HG02759 (cell line): ENCODE measurements at regions not wholly inside any gene's neighbourhood (a gene's known extent, or its start where the extent isn't known, plus 50 kb on each side); places are given as distances from the start of the nearest gene placed in this dataset.

ENCODE experiments used
- ATAC-seq: cut with Tn5 transposase; IDR thresholded peaks from one replicate; pipeline ENCODE4 v1.9.1; 2021; ENCODE audit warnings: mild to moderate bottlenecking, moderate library complexity; ENCODE audit not compliant: unreplicated experiment

DNA sequence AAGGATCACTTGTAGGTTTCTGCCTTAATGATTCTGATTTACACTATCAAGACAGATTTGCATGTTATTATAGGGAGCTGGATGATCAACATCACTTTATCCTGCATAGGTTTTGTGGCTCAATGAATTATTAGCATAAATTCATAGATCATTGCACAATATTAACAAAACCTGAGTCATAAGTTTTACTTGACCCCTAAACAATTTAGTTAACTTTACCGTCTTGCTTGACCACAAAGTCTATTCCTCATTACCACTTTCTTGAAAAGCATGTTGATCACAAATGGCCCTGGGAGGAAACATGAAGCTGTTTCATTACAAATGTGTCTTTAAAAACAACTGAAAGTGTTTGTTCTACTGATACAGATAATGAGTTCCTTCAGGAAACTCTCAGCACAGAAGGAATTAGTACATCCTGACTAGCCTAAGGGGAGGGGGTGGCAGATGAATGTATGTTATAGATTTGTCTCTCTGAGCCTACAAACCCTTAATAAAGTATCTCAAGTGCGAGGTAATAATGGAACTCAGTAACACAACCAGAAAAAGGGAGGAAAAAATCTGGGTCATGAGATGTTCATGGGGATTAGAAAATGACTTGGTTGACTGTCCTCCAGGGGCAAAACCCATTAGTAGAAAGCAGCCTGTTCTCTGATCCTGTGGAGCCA is 303.4 kb downstream of the PIK3C3 start:
- ATAC-seq: no peak

DNA sequence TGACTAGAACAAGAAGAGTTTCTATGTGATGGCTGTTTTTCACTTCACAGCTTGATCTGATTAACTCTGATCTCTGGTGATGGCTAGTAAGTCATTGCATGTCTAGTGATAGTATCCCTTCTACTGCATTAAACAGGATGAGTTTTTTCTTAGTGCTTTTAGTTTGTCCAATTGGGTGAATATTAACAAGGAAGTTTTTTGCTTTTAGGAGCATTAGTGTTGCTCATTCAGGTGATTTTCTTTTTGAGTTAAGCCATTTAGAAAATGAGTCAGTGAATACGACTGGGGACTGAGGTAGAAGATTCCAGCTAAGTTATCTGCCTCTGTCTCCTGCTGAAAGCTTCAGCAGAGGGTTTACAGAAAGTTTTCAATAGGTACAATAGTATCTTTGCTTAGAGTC is 306.7 kb downstream of the PIK3C3 start:
- no peak for ATAC-seq

DNA sequence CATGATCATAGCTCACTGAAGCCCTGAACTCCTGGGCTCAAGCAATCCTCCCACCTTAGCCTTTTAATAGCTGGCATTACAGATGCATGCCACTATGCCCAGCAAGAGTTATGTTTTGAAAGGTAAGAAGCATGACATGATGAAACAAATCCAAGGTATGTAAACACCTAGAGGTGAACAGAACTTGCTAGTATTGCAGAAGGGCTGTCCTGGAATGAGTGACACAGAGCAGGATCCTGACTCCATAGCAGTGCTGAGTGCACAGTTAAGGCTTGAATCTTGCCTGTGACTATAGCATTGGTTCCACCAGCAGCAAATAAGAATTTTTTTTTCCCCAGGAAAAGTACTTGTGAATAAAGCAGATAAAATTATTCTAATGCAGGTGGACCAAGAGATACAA is 309.5 kb downstream of the PIK3C3 start:
- no peak for ATAC-seq

DNA sequence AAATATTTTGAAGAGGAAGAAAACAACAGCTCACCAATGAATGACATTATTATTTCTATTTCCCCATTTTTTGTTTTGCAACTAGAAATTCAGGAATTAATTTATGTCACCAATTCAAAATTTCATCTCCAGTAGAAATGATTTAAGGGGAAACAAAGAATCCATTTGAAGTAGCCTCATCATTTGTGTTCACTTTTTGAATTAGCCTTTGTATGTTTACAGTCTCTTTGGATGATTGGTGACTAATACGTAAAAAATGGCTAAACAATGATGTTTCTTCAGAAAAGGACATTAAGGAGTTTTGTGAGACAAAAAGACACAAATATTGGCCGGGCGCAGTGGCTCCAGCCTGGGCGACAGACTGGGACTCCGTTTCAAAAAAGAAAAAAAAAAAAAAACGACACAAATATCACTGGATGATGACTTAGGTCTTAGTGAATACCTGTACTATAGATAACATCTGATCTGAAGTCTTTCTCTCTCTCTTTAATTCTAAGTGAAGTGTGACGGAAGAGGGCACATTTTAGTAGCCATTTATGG is 313.2 kb downstream of the PIK3C3 start:
- ATAC-seq: no peak

DNA sequence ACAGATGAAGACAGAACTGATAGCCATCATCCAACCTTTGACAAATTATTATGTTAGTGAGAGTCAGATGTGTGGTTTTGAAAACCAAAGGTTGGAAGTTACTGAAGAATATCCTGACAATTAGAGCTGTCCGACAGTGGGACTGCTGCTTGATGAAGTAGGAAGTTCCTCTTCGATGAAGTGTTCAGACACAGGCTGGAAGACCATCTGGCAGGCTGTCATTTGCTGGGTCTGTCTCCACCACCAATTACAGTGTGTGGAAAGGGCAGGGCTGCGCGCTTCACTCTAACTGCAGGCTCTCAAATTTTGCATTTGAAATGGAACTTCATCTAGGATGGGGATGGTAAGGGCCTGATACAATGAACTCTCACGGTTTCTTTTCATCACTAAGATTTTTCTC is 313.8 kb downstream of the PIK3C3 start:
- no peak for ATAC-seq

DNA sequence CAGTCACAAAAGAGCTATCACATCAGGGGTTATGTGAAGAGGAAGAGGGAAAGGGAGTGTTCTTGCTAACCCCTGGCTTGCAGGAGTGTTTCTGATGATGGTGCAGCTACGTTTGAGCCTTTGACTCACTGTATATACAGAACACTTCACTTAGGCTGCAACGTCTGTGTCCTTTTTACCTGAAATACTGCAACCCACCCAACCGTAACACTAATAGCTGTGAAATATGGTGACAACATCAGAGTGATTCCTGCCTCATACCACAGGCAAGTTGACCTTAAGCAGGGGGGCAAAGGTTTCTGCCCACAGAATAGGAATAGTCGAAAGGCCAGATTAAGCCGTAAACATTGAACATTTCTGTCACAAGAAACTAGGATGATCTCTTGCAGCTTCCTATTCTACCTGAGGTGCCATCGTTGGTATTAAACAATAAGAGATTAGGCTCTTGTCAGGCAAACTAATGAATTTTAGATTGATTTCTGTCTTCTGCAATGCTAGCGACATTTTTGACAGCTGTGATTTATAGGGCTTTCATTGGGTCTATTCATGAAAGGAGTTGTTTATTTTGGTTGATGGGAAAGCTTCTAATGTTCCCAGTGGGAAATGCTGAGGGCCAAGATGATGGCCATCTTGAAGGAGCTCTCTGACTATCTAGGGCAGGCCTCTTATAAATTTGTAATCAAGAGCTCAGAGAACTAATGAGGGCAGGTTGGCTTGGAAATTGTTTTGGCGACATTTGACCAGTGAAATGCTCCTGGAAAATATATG is 316.8 kb downstream of the PIK3C3 start:
- ATAC-seq: no peak

DNA sequence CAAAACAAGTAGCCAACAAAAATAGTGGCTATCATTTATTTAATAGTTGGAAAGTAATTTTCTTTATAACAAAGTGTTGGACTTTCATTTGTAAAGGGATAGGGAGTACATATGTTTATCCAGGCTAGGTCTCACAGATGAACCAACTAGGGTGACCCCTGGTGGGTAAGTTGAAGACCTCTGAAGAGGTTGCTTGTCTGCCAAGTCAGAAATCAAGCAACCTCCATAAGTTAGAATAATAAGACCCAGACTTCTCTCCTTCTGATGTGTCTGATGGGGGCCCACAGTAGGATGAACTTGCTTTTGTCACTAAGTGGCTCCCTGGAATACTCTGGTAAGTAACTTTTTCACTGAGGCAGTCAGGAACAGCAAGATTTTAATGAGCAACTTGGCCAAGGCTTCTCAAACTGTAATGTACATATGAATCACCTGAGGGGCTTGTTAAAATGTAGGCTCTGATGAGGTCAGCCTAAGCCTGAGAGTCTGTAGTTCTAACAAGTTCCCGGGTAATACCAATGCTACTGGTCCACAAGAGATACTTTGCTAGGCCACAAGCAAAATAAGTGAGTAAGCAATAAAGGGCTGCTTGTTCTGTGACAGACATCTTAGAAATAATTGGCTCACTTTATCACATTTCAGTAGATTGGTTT is 319.6 kb downstream of the PIK3C3 start:
- peak; percentile 78 for ATAC-seq

DNA sequence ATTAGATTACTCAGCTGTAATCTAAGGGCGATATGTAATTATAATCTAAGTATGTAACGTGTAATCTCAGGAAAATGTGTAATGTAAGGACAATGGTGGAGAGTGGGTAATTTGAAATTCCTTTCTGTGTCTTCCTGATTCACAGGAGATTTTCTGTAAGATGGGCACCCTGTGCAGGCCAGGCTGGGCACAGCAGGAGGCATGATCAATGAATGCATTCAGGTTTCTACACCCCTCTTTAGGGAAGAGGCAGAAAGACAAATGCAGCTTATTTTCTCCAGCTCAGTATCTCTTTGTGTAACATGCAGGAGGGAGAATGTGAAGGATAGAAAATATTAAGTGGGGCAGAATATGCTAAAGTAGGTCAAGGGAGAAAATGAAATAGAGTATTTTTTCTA is 320.1 kb downstream of the PIK3C3 start:
- no peak for ATAC-seq

DNA sequence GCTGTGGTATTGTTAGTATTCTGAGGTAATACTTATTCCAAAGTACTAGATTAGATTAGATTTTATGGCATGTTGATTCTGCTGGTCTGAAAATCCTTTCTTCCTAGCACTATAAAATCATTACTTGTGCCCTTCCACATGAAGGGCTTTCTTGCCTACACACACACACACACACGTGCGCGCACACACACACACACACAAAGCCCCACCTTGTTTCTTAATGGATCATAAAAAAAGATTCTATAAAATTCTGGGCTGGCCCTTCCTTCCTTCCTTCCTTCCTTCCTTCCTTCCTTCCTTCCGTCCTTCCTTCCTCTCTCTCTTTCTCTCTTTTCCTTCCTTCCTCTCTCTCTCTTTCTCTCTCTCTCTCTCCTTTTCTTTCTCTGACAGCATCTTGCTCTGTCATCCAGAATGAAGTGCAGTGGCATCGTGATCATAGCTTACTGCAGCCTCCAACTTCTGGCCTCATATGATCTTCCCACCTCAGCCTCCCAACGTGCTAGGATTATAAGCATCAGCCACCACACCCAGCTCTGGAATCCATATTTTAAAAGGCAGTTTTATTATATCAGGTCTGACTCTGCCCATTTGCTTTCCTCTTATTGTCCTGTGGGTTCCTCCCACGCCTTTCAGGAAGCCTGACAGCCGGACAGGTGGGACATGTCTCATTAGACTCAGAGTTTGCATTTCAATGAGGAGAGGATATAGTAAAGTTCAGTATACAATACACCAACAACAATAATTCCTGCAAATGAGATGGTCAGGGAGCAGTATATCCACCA is 321.1 kb downstream of the PIK3C3 start:
- no peak for ATAC-seq

DNA sequence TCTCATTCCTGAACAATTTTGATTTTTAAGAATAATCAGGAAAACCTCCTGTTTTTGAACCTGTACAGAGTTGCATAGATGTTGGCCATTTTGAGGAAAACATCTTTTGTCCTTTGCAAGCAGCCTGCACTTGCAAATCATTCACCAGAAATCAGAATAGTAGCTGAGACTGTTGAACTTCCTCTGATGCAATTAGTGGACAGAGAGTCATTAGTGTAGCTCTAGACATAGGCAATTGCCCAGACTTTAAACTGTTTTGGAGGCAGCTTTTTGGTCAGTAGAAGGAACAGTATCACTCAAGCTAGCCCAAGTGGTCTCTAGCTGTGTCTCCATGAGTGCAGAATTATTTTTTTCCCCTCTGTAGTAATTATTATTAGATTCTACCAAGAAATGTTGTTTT is 326.1 kb downstream of the PIK3C3 start:
- ATAC-seq: no peak

DNA sequence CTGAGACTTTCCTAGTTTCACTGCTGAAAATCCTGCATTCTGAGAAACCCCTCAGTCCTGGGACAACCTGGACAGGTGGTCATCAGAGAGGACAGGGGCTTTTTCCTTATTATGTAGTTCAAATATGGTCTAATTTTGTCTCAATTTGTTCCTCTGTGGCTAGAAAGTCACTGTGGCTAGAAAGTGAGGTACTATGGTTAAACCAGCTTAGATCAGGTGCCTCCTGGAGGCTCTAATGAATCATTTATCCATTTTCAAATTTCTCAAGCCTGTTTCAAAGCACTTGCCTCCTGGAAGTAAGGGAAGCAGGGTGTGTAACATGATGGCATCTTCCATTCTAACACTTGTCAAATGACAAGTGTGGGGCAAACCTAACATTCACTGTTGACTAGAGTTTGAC is 326.8 kb downstream of the PIK3C3 start:
- no peak for ATAC-seq

DNA sequence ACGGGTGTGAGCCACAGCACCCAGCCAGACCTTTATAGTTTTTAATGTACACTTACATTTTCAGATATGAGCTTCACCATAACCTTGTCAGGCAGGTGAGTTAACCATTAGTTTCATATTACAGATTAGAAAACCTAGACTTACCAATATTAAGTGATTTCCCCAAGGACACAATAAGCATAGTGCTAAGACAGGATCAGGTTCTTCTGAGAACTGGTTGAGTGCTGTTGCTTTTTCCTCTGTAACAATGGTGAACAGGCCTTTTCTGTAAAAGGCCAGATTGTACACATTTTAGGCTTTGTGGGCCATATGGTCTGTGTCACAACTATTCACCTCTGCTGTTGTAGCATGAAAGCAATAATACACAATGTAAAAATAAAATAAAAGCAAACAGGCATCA is 332.0 kb downstream of the PIK3C3 start:
- ATAC-seq: no peak

DNA sequence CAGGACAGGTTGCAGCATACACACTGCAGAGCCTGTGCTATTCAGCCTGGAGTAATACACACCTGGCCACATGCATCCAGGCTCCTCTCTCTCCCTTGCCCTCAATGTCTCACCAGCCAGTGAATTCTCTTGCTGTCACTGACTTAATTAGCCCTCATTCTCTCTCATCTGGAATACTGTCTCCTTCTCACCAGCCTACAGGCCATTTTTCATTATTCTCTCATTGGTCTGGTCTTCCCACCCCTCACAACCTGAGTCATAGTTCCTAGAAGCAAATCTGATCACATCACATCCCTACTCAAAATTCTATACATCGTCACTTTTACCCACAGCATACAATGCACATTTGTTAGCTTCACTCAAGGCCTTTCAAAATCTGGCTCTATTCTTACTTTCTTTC is 333.1 kb downstream of the PIK3C3 start:
- ATAC-seq: no peak

DNA sequence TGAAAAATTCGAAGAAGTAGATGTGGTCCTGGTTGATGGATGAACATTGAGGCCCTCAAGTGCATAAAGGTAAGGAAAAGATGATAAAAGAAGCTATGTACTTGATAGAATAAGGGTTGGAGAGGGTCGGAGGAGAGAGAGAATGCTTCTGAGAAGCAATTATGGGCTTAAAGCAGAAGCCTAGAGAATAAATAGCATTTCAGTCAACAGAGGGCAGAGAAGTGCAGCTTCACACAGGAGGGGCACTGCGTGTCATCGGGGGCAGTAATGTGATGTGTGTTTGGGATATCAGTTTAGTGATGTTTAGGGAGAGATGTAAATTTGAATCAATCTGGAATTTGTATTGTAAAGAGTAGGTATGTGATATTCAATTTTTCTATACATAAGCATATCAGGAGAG is 334.5 kb downstream of the PIK3C3 start:
- ATAC-seq: no peak

DNA sequence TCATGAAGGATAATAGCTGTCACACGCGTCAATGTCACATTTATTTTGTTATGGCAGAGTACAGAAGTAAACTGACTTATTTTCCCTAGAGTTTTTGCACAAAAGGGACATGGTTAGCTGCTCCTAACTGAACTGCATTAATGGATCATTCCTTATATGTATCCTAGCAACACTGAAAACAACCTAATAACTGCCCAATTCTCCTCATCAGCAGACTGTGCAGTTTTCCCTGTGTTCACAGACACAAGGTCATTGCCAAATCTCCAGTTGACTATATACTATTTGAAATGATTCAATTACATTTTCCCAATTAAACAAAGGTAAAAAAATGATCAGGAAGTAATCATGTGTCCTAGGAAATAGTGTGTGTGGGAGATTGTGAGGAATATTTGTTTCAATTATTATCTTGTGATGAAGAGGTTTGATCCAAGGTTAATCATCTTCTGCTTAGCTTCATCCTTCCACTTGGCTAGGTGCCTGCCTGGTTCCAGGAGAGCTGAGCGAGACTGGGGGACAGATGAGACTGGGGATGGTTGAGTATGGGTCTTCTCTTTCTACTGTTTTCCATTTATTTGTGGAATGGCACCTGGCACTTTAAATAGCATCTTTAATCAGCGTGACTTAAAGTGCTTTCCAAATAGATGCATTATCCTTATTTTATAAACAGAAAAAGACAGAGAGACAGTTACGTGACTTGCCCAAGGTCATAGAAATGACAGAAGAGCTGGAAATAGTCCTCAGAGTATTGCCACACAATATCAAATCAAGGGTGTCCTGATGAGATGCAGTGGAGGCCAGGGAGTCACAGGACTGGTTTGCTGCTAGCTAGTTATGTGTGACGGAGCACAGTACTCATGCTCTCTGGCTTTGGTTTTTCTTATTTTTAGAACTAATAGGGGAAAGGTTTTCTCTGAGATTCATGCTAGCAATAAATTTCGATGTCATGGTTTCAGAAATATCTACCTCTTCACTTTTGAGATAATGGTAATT is 335.6 kb downstream of the PIK3C3 start:
- no peak for ATAC-seq

DNA sequence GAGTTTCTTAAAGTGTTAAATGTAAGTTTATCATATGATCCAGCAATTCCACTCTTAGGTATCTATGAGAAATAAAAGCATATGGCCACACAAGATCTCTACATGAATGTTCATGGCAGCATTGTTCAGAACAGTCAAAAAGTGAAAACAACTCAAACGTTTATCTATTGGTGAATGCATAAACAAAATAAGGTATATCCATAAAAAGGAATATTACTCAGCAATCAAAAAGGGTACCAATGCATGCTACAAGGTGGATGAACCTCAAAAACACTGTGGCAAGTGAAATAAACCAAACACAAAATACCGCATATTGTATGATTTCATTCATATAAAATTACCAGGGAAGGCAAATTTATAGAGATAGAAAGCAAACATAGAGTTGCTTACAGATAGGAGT is 337.6 kb downstream of the PIK3C3 start:
- no peak for ATAC-seq

DNA sequence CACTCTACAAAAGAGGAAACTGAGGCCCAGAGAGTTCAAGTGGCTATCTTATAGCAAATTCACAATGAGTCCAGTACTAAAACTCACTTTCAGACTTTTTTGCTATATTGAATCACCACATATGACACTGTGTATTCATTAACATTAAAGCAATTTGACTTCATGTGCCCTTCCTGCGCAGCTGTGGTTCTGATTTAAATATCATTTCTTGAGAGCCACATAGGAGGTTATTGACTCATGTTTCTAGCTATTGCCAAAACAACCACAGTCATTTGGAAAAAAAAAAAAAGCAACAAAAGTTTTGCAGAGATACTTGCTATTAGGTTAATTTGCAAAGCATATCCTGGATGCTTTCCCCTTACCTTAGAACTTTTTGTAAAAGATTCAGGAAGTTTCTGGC is 341.2 kb downstream of the PIK3C3 start:
- no peak for ATAC-seq

DNA sequence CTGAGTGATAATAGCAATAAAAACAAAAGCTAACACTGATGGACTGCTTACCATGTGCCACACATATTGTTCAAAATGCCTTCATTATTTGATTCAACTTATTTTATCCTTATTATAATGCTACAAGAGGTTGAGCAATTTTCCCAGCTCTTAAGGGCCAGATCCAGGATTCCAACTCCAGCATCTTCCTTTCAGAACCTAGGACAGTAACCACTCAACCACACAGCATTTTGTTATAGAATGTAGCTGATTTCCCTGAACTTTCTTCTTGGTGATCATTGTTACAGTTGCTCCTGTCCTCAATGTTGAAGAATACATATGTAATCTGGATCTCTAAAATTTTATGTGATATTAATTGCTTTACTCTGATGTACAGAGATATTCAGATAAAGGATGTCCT is 341.7 kb downstream of the PIK3C3 start:
- ATAC-seq: no peak

DNA sequence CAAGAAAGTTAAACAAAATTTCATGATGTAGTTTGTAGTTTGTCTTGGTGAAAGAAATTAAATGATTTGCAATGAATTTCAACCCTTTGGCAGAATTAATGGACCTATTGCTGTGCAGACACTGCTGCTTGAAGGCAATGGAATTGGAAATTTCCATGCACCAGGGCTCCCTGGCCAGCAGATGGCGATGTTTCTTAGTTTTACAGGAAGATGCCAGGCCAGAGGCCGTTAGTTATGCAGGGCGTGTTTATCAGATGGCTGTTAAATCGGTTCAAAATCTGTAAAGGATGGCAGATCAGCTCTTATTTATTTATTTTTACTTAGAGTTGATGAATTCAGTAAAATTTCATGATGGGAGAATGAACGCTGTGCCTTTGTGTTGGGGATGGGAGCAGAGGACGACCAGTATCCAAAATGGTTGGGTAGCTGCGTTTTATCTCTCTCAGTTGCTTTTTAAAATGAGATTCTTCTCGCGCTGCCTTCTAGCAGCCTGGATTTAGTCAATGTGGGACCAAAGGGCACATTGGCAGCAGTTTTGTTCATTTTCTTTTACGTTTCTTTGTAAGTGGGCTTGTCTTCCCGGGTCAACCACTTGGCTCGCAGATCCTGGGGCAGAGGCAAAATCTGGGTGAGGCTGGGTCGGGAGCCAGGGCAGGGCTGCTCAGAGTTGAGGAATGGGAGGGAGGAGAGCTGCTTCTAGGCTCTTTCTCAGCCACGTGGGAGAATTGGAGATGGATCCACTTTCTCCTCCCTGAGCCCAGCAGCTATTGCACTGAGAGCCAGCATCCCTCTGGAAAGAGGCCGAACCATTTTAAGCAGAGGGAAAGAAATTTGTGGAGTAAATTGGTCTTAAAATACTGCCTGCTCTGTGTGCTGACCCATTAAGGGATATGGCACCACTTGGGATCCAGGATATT is 344.0 kb downstream of the PIK3C3 start:
- ATAC-seq: peak; percentile 91
